RWPE1 (cell line): ENCODE measurements at regions not wholly inside any gene's neighbourhood (a gene's known extent, or its start where the extent isn't known, plus 50 kb on each side); places are given as distances from the start of the nearest gene placed in this dataset.

Experiments used
- CTCF ChIA-PET: fragments of 350-600 bp; sonication (Branson Sonifier 250); formaldehyde crosslinking; extraction: SDS; loops from one replicate; lab custom pipeline; 2021; lab: Yijun Ruan, JAX
- POLR2A ChIA-PET: fragments of 400-600 bp; formaldehyde crosslinking; extraction: SDS; loops from one replicate; lab custom pipeline; 2020; ENCODE audit warnings: antibody characterized with exemption; ENCODE audit not compliant: low non-redundant PET; lab: Yijun Ruan, JAX
- DNase-seq: peaks from one replicate; pipeline ENCODE4 v3.0.0; 2012; ENCODE audit warnings: low spot score
- H3K27ac ChIP-seq: fragments of 450-650 bp; 2 replicates; pipeline ENCODE4 v1.5.1; 2017
- CTCF ChIP-seq: fragments of 450-650 bp; conservative IDR thresholded peaks from 2 replicates; pipeline ENCODE4 v1.5.1; 2017; ENCODE audit warnings: low read depth, mild to moderate bottlenecking

GRCh38 chr16:51864575-51864974 is 682.4 kb downstream of the TOX3 start:
- no peak for DNase-seq
- no peak for TF ChIP-seq CTCF
- H3K27ac ChIP-seq: no peak overlapping the region
- ChIA-PET POLR2A (no interaction called here), CTCF (interaction anchor here (0.5 kb wide), 1 partner anchor 212 kb away, joined by 7 read pairs; no protein-coding TSS in a partner anchor)

GRCh38 chr16:51854401-51854951 is 692.5 kb downstream of the TOX3 start:
- POLR2A ChIA-PET: no interaction called here
- no peak overlapping the region for H3K27ac ChIP-seq
- CTCF ChIA-PET: no interaction called here

GRCh38 chr16:51853586-51853985 is 693.4 kb downstream of the TOX3 start:
- ChIA-PET CTCF (interaction anchor here (0.6 kb wide), 1 partner anchor 878 kb away, joined by 4 read pairs; no protein-coding TSS in a partner anchor), POLR2A (no interaction called here)
- H3K27ac ChIP-seq: no peak overlapping the region
- no peak for DNase-seq
- TF ChIP-seq CTCF: no peak

More at GRCh38 chr16:51854401-51854951, 692.5 kb downstream of the TOX3 start:
- TF ChIP-seq CTCF: no peak
- DNase-seq: no peak

GRCh38 chr16:51852892-51853291 is 694.1 kb downstream of the TOX3 start:
- ChIA-PET POLR2A (no interaction called here), CTCF (interaction anchor here (0.7 kb wide), 1 partner anchor 48 kb away, joined by 3 read pairs; no protein-coding TSS in a partner anchor)
- H3K27ac ChIP-seq: no peak overlapping the region
- no peak for DNase-seq
- no peak for TF ChIP-seq CTCF

- POLR2A ChIA-PET: no interaction called here
- H3K27ac ChIP-seq: no peak overlapping the region
- CTCF ChIA-PET: no interaction called here
- DNase-seq: no peak
- TF ChIP-seq CTCF: no peak
Measured at GRCh38 chr16:51851111-51851510, 695.8 kb downstream of the TOX3 start.

- POLR2A ChIA-PET: no interaction called here
- H3K27ac ChIP-seq: no peak overlapping the region
- no peak for TF ChIP-seq CTCF
- DNase-seq: no peak
- CTCF ChIA-PET: interaction anchor here (0.6 kb wide), 1 partner anchor 778 kb away, joined by 3 read pairs; no protein-coding TSS in a partner anchor
Measured at GRCh38 chr16:51849715-51850114, 697.2 kb downstream of the TOX3 start.
